GM10266 (cell line): ENCODE measurements at regions not wholly inside any gene's neighbourhood (a gene's known extent, or its start where the extent isn't known, plus 50 kb on each side); places are given as distances from the start of the nearest gene placed in this dataset.
"Not testable (repeated sequence)": the region's sequence is repeated elsewhere in the genome, so short reads cannot be mapped to it uniquely, and the experiment has no call there.

Experiments
- DNase-seq: peaks from one replicate; pipeline ENCODE4 v3.0.0; 2012; ENCODE audit errors: extremely low spot score
- CTCF ChIP-seq: IDR thresholded peaks from 2 replicates; pipeline ENCODE4 v1.5.1; 2012; ENCODE audit warnings: mild to moderate bottlenecking, low read depth; ENCODE audit not compliant: control insufficient read depth, insufficient read depth; ENCODE audit errors: missing control alignments

- TF ChIP-seq CTCF: no peak
These were observed 89.6 kb upstream of the VEPH1 start for GRCh38 chr3:157592769-157593168.

GRCh38 chr3:157590273-157590672 lies 87.1 kb upstream of the VEPH1 start:
- no peak for DNase-seq
- no peak for TF ChIP-seq CTCF

More at GRCh38 chr3:157592769-157593168, 89.6 kb upstream of the VEPH1 start:
- no peak for DNase-seq

- no peak for TF ChIP-seq CTCF
- DNase-seq: no peak
These were observed 86.0 kb upstream of the VEPH1 start for GRCh38 chr3:157589211-157589610.

- TF ChIP-seq CTCF: no peak
- no peak for DNase-seq
These were observed 85.3 kb upstream of the VEPH1 start for GRCh38 chr3:157588386-157589060.

GRCh38 chr3:157586293-157586692 lies 83.1 kb upstream of the VEPH1 start:
- TF ChIP-seq CTCF: no peak
- no peak for DNase-seq

- TF ChIP-seq CTCF: no peak
- DNase-seq: no peak
These were observed 82.2 kb upstream of the VEPH1 start for GRCh38 chr3:157585386-157585785.

- no peak for TF ChIP-seq CTCF
- no peak for DNase-seq
These were observed 79.4 kb upstream of the VEPH1 start for GRCh38 chr3:157582637-157582973.

- not testable (repeated sequence) for DNase-seq
These were observed 78.9 kb upstream of the VEPH1 start for GRCh38 chr3:157581956-157582636.
